GM12873 (cell line): ENCODE measurements at regions not wholly inside any gene's neighbourhood (a gene's known extent, or its start where the extent isn't known, plus 50 kb on each side); places are given as distances from the start of the nearest gene placed in this dataset.

Experiments
- CTCF ChIP-seq: IDR thresholded peaks from 2 replicates; pipeline ENCODE4 v1.5.1; 2012; ENCODE audit warnings: low read depth, mild to moderate bottlenecking, moderate library complexity, low read length, control low read depth; ENCODE audit not compliant: insufficient read depth; ENCODE audit errors: missing control alignments

- no peak for TF ChIP-seq CTCF
Measured at GRCh38 chr3:197427021-197427420, 128.6 kb upstream of the DLG1 start.

GRCh38 chr3:197426121-197426566, 127.7 kb upstream of the DLG1 start:
- TF ChIP-seq CTCF, result no peak

GRCh38 chr3:197425485-197426120, 127.2 kb upstream of the DLG1 start:
- TF ChIP-seq CTCF, result no peak

GRCh38 chr3:197424674-197425484, 126.5 kb upstream of the DLG1 start:
- TF ChIP-seq CTCF, result no peak

GRCh38 chr3:197424266-197424665, 125.9 kb upstream of the DLG1 start:
- no peak for TF ChIP-seq CTCF

- no peak for TF ChIP-seq CTCF
Measured at GRCh38 chr3:197423376-197423775, 125.0 kb upstream of the DLG1 start.

- no peak for TF ChIP-seq CTCF
Measured at GRCh38 chr3:197422506-197422905, 124.1 kb upstream of the DLG1 start.
